IPS DF 4.7 (cell line): ENCODE measurements at regions not wholly inside any gene's neighbourhood (a gene's known extent, or its start where the extent isn't known, plus 50 kb on each side); places are given as distances from the start of the nearest gene placed in this dataset.
"Not testable (repeated sequence)": the region's sequence is repeated elsewhere in the genome, so short reads cannot be mapped to it uniquely, and the experiment has no call there.

ENCODE experiments used
- DNase-seq: peaks from one replicate; pipeline ENCODE4 v3.0.0-alpha.2; 2013; ENCODE audit warnings: low spot score; ENCODE audit errors: extremely low read depth

DNA sequence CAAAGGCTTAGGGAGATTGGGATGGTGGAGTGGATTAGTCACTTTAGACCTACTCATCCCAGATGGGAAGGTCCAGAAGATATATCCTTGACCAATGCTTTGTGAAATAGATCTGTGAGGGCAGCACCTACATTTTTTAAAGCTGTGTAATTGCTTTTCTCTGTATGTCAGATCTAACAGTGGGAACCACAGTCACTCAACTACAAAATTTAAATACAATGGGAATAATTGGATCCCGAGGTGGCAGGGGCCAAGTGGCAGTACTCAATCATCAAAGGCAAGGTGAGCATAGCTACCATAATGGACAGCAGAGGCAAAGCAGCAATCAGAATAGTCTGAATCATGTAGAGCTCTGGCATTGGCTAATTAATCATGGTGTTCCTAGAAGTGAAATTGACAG is 86.1 kb upstream of the PKN2 start:
- not testable (repeated sequence) for DNase-seq

DNA sequence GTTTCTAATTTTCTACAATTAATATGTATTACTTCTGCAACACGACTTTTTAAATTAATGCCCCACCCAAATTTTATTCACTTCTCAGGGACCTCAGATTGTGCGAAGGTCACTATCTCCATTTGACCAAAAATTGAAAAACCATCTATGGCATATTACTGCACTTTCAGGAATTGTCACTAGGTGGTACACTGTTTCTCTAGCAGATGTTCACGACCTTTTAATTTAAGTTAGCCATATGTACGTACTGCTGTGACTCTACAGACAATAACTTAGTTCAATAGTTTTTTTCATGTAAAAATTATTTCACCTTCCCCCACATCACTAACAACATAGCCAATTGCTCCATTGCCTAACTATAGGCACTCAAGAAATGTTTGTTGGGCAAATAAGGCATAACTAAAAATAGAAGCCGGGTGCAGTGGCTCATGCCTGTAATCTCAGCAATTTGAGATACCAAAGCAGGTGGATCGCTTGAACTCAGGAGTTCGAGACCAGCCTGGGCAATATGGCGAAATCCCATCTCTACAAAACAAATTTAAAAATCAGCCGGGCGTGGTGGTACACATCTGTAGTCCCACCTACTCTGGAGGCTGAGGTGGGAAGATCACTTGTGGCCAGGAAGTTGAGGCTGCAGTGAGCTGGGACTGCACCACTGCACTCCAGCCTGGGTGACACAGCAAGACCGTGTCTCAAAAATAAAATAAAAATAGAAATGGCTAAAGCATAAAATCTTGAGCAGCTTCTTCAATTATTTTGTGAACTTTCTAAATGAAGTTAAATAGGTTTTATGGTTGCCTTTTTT is 75.7 kb upstream of the PKN2 start:
- no peak for DNase-seq

GRCh38 chr1:88609051-88609450 is 75.0 kb upstream of the PKN2 start:
- no peak for DNase-seq

- no peak for DNase-seq
Observed at GRCh38 chr1:88610687-88611086, 73.4 kb upstream of the PKN2 start.

DNA sequence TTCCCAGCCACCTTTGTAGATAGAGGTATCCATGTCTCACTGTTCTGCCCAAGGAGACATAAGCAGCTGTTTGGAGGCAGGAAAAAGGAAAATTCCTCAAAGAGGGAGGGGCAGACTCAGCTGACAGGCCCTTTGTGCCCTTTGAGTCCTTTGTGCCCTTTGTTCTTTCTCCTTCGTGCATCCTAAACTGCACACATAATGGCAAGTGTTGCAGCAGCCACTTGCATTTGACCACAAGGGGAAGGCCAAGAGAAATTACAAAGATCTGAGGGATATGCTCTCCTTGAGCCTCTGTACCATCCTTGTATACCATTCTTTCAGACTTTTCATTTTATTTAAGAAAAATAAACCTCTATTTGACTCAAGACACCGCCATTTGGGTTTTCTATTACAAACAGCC is 71.8 kb upstream of the PKN2 start:
- no peak for DNase-seq

DNA sequence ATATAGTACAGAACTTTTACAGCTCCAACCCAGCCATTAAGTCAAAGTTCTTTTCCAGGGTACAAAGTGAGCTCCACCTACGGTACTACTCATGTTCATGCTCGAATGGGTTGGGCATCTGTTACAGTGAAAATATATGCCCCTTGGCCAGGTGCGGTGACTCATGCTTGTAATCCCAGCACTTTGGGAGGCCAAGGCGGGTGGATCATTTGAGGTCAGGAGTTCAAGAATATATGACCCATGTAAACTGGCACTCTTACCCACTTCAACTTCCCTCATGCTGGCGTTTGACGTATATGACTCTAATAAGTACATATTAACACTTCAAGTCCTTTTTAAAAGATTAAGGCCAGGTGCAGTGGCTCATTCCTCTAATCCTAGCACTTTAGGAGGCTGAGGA is 71.3 kb upstream of the PKN2 start:
- DNase-seq, result no peak

- no peak for DNase-seq
Observed at GRCh38 chr1:88618331-88618730, 65.7 kb upstream of the PKN2 start.

GRCh38 chr1:88623101-88623500 is 61.0 kb upstream of the PKN2 start:
- DNase-seq, result not testable (repeated sequence)
